NCI-H2227 treated with DMSO at 0.1 percent for 48 hours (cell line): ENCODE measurements at regions not wholly inside any gene's neighbourhood (a gene's known extent, or its start where the extent isn't known, plus 50 kb on each side); places are given as distances from the start of the nearest gene placed in this dataset.
"Not testable (repeated sequence)": the region's sequence is repeated elsewhere in the genome, so short reads cannot be mapped to it uniquely, and the experiment has no call there.

Experiments used
- DNase-seq: peaks from one replicate; lab custom pipeline; 2025; lab: John Stamatoyannopoulos, UW

DNA sequence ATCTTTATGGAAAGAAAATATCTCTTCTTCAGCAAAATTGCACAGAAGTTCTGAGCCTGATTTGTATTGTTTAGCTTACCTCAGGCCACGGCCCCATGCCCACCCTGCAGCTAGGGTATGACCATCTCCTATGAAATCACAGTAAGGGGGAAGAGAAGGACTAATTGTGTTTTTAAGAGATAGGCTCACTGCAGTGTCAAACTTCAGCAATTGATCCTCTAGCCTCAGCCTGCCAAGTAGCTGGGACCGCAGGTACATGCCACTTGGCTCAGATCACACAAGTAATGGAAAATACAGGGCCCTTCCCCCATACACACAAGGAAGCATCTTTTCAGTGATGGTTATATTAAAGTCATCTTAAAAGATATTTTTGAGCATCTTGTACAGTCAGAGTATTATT lies 60.0 kb downstream of the DMAC1 start:
- DNase-seq, result no peak

DNA sequence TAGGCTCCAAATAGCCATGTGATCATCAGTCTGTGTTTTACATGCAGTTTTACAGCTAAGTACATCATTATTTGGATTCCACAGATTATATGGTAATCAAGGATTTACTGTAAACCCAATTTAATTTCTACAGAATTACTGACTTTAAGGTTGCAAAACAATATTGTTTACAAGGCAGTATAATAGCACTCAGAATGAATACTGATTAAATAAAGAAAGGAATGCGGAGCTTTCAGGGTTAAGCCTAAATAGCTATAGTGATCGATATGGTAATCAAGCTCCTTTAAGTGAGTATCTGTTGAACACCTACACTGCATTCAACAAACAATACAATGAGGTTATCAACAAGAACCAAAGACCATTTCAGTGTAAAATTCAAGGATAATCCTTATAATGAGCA lies 64.3 kb downstream of the DMAC1 start:
- DNase-seq, result no peak

DNA sequence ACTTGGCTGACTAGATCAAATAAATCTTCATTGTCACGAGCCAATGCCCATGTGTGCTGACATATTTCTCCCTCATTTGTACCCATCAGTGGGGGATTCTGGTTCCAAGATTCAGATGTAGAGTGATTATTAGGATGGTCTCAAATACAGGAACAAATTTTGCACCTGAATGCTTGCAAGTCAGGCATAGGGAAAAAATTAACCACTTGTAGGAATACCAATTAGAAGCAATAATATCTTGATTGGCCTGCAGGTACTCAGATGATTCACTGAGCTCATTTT lies 69.5 kb downstream of the DMAC1 start:
- no peak for DNase-seq

DNA sequence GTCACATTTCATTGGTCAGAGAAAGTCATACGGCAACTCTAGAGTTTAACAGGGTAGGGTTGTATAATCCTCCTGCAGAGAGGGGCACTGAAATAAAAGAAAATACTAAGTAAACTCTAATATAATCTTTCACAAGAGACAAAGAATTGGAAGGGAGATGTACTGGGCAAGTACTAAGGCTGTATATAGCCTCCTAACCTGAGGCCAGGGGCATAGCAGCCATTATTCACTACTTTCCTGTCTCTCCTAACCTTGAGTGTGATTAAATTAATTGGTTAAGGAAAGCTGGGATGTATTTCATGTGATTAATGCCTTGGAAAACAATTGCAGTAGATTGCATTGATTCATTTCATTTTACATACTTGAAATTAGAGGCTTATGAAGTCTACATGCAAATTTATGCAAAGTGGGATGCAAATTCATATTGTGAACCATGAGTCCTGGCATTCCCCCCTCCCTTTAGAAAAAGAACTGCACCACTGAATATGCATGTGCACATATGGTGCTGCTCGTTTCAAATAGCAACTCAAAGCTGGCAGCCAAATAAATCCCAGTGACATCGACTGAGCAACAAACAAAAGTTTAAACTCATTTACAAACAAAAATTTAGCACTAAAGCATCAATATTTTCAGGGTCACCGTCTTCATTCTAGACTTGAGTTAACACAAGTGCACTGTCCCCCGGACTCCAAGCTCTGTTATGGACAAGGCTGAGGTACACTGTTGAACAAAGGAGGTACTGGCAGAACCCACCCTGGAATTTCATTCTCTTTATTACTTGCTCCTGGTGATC lies 70.0 kb downstream of the DMAC1 start:
- no peak for DNase-seq

DNA sequence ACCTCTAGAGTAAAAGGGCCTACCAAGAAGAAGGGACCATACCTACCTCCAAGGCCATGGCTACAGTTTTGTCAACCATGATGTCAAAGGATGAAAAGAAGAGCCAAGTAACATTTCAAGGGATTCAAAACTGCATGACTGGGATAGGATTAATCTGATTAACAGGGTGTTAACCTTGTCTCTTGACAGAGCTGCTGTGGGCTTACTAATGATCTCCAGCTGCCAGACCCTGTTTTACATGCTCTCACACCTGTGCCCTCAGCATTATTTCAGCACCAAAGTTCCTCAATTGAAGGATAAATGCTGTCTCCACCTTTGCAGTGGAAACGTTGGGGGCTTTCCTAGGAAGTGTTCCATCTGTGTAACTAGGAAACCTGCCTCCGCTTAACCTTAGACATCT lies 78.3 kb downstream of the DMAC1 start:
- DNase-seq, result no peak

DNA sequence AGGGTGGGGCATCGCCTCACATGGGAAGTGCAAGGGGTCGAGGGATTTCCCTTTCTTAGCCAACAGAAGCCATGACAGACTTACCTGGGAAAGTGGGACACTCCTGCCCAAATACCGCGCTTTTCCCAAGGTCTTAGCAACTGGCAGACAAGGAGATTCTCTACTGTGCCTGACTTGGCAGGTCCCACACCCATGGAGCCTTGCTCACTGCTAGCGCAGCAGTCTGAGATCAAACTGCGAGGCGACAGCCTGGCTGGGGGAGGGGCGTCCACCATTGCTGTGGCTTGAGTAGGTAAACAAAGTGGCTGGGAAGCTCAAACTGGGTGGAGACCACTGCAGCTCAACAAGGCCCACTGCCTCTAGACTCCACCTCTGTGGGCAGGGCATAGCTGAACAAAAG lies 86.5 kb downstream of the DMAC1 start:
- not testable (repeated sequence) for DNase-seq

DNA sequence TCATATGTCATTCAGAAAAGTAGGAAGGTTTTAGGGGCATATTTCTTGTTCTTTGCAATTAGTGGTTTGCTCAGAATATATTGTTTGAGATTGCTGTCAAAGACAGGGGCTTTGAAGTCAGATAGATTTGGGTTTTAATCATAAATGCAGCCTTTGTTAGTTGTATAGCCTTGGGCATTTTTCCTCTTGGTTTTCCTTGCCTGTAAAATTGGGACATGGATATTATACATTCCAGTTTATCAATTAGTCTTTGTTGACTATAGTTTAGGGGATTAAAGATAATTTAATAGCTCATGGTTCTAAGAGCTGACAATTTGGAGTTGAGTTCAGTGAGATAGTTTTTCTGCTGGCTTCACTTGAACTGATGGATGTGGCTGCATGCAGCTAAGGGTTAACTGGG lies 88.9 kb downstream of the DMAC1 start:
- no peak for DNase-seq

DNA sequence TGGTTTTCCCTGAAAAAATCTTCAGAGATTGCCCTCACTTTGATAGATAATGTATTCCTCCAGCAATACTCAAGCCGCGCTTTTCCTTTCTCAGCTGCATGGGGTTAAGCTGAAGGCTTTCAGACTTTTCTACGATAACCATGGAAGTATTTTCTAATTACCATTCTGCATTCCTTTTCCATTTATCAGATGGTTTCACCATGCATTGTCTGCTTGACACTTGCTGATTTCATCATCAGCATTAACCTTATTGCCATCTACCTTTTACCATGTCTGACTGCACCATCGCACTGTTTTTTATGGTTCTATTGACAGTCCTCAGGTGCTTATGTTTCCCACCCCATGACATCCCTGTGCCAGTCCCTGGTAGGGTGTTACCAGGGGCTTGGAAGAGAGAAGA lies 91.6 kb downstream of the DMAC1 start:
- no peak for DNase-seq

DNA sequence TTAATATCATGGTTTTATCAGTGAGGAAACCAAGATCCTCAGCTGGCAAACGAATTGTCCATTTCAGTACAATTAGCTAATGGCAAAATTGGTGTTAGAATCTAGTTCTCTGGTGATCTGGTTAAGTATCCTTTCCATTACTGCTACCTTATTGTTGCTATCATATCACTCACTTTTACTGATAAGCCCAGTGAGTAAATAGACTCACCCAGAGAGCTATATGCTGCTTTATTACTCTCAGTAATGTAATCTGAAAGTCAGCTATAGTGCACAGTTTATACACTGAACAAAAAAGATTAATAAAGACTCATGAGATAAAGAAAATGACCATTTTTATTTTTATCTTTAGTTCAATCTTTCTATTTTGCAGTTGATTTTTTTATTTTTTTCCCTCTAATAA lies 95.0 kb downstream of the DMAC1 start:
- no peak for DNase-seq

DNA sequence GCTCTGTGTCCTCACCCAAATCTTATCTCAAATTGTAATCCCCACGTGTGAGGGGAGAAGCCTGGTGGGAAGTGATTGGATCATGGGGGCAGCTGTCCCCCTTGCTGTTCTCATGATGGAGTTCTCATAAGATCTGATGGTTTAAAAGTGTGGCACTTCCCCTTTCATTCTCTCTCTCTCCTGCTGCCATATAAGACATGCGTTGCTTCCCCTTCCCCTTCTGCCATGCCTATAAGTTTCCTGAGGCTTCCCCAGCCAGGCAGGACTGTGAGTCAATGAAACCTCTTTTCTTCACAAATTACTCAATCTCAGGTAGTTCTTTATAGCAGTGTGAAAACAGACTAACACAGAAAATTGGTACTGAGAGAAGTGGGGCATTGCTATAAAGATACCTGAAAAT lies 107.7 kb downstream of the DMAC1 start:
- DNase-seq, result no peak

DNA sequence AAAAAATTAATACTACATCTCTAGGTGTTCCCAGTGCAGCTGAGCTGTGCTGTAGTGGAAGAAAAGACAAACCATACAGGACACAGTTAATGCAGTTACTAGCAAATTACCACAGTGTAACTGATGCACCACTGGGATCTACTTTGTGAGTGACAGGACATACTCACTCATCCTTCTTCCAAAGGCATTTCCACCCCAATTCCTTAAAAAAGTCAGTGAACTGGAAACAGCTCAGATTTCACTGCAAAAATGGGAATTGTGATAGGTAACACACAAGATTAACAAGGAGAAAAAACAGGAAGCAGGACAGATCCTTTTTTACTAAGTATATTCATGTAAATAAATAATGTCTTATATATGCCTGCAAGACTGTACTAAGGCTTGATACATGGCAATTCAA lies 109.6 kb downstream of the DMAC1 start:
- no peak for DNase-seq

DNA sequence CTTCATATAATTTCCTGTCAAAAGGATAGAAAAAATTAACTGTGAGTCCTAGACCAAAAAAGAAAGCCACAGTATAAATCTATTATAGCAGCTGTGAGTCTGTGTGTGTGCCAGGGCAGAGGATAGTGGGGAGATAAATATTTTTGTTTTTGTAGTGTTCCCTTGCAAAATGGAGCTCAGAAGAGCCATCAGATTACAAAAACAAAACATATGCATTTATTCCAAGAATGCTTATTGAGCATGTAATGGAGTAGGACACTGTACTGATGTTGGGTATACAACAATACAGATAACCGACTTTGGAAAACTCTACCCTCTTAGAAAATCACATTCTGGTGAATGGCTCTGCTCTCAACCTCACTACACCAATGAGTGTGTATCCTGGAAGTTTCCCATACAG lies 111.0 kb downstream of the DMAC1 start:
- no peak for DNase-seq

DNA sequence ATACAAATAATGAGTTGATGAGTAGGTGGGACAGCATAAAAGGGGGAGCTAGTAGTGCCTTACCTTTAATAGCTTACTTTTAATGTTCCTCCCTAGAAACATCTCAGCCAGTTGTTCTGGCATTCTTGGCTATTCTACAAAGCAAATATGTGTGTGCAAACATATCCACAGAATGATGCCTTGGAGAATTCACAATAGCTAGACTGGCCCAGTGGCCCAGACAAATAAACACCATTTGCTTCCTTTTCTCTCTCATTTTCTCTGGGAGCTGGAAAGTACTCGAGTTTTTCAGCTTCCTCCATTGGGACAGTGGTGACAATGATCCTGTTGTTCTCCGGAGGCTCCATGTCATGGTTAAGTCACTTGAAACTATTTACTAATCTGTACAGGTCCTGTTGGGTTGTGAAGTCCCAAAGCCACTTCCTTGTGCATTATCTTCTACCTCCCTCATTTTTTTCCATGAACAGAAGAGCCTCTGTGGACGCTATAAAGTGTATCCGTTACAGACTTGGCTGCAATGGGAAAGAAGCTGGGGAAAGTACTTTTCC lies 122.9 kb downstream of the DMAC1 start:
- no peak for DNase-seq

DNA sequence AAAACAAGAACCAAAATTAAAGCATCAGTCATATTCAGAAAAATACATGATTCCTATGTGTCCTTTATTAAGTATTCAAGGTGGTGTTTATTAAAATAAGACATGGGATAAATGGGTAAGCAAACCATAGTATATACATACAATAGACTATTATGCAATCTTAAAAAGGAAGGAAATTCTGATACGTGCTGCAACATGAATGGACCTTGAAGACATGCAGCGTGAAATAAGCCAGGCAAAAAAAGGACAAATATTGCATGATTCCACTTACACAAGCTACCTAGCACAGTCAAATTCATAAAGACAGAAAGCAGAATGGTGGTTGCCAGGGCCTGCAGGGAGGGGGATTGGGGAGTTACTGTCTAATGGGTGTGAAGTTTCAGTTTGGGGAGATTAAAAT lies 127.7 kb downstream of the DMAC1 start:
- DNase-seq, result no peak

DNA sequence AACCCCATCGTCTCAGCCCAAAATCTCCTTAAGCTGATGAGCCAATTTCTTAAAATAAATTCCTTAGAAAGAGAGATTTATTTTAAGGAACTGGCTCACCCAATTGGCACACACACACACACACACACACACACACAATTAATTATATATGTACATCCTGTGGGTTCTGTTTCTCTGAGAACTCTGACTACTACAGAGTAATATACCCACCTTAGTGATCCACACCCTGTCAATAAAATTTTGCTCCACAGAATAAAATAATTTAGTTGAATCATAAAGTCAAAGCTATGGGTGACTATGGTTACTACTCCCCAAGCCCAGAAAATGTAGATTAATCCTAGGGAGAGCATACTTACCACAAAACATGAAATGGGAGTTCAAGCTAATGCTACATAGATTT lies 131.0 kb downstream of the DMAC1 start:
- DNase-seq, result no peak

DNA sequence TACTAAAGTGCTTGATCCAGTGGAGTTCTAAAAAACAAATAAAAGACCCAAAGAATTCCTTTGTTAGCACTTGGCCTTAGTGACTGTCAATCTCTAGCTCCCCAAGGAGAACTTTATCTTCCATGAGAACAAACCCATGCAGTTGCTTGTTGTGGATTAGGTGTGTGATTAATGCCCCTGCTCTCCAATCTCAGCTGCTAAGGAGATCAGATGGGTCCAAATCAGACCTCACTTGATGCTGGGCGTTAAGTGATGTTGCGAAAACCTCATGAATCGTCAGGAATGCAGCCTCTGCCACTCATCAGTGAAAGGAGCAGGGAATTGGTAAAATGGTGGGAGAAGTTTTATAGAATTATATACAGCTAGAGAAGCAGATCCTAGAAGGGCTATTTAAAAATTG lies 133.7 kb downstream of the DMAC1 start:
- DNase-seq, result no peak

DNA sequence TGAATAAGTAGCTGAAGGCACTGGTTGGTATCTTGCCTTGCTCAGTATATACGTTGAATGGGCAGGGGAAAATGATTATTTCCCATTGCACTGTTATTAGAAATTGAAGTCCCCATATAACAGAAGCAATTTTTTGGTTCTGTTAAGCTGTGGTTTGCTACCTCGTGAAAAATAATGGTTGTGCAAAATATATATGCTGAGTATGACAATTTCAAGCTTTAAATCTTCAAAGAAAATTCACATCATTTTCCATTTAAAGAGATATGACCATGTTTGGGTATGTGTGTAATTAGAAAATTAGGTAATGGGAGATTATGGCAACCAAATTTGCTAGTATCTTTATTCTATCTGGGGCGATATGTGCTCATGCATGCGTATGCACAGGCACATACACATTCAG lies 139.8 kb downstream of the DMAC1 start:
- no peak for DNase-seq

DNA sequence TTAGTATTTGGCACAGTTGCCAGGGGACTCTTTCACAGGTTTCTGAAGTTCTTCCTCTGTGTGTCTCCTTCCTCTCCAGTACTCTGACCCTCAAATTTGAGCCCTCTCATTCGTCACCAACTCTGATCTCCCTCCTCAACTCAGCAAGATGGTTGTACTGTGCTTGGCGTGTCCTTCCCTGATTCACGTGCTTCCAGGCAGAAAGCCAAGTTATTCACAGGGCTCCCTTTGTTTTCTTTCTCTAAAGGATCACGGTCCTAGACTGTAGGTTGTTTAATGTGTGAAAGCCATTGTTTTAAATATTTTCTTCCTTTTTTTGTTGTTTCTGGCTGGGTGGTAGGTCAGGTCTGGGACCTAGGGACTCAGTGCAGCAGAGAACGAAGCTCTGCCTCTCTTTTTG lies 142.9 kb downstream of the DMAC1 start:
- no peak for DNase-seq

DNA sequence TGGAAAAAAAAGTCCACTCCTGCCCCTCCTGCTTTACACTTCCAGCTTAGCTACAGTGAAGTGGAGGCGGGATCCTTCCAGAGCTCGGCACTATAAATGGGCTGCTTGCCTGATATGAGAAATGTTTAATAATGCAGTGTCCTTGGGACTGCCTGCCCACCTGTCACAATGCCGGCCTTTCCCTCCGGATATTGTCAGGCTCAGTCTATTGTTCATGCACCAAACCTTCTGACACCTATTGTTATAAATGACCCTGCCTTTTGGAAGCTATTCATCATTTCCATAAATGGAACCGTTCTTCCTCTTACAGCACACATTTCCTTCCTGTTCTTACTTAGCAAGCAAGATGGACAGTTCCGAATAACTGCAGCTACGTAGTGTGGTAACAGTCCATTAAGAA lies 146.3 kb downstream of the DMAC1 start:
- peak; percentile 46 for DNase-seq

DNA sequence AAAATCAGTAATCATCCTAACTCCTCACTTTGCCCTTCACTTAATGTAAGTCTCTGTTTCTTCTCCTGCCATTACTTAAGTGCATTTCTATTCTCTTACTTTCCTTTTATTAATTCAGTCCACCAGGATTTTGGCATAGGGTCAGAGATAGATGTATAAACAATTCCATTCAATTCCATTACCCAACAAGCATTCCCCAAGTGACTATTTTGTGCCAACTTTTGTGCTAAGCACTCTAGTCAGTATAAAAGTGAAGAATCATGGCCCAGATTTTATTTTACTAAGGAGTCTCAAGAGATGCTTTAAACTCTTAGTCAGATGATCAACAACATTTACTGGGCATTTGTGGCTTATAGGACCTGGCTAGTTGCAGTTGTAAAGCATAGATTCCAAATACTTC lies 159.3 kb downstream of the DMAC1 start:
- DNase-seq, result no peak

DNA sequence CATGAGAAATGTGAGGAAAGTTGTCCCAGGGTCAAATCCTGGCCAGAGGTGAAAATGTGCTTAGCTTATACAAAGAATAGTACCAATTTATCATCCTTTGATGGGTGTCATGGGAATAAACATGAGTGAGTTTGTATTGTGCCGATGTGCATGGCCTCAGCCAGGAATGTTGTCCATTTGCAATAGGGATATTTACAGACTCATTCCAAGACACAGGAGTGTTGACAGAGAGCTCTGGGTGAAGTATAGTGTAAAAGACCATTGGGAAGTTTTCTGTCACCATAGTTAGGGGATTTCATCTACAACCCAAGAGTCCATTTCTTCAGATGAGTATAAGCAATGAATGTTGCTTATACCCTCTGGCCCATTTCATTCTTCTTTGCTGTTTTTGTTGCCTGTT lies 160.1 kb downstream of the DMAC1 start:
- DNase-seq, result no peak

DNA sequence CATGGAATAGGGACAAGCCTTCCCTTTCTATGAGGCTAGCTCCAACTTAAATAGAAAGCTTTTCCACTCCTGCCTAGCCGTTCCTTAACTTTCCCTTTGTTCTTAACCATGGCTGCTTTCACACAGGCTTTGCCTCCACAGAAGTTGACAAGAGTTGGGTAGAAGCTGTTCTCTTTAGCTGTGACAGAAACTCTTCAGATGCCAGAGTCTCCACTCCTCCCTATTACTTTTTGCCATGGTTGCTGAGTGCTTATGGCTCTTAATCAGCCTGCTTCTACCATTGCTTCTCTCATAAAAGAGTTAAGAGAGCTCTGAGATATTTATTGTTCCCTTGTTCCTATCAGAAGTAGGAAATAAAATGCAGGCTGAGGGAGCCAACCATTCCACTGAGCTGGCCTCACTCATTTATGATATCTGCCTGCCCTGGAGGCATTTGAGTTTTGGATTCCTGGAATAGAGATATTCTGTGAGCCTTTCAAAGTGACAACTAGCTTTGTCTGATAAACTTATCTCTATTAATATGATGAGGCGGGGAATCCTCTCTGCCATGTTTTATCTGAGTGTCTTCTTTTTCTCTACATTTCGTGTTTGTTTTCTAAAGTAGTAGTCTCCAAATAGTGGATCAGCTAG lies 162.6 kb downstream of the DMAC1 start:
- DNase-seq, result no peak

DNA sequence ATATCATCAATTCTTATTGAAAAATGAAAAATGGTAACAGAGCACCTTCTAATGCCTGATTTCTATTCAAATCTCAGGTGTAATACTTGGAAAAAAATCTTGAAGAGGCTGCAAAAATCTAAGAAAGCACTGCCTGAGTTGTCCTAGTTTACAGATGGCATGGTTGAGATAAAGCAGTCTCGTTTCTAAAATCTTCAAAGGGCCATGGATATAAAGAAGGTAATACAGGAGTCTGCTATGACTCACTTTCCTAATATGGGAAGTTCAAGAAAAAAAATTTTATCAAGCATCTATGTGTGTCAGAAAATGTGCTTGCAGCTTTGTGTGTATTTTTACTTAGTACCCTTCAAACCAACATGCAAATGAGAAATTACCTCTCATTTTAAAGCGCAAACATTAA lies 163.3 kb downstream of the DMAC1 start:
- no peak for DNase-seq

DNA sequence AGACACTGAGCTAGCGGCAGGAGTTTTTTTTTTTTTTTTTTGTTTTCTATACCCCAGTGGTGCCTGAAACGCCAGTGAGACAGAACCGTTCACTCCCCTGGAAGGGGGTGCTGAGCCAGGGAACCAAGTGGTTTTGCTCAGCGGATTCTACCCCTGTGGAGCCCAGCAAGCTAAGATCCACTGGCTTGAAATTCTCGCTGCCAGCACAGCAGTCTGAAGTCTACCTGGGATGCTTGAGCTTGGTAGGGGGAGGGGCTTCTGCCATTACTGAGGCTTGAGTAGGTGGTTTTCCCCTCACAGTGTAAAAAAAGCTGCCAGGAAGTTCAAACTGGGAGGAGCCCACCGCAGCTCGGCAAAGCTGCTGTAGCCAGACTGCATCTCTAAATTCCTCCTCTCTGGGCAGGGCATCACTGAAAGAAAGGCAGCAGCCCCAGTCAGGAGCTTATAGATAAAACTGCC lies 173.0 kb downstream of the DMAC1 start:
- DNase-seq, result not testable (repeated sequence)
